GM19397 (cell line): ENCODE measurements at regions not wholly inside any gene's neighbourhood (a gene's known extent, or its start where the extent isn't known, plus 50 kb on each side); places are given as distances from the start of the nearest gene placed in this dataset.
"Not testable (repeated sequence)": the region's sequence is repeated elsewhere in the genome, so short reads cannot be mapped to it uniquely, and the experiment has no call there.

Experiments
- ATAC-seq: cut with Tn5 transposase; IDR thresholded peaks from one replicate; pipeline ENCODE4 v1.9.1; 2021; ENCODE audit warnings: mild to moderate bottlenecking, moderate library complexity; ENCODE audit not compliant: unreplicated experiment

GRCh38 chr1:61581251-61581650 lies 143.7 kb downstream of the TM2D1 start:
- no peak for ATAC-seq

GRCh38 chr1:61580417-61580816 lies 144.5 kb downstream of the TM2D1 start:
- ATAC-seq, result no peak

- no peak for ATAC-seq
These were observed 145.1 kb downstream of the TM2D1 start for GRCh38 chr1:61579802-61580201.

GRCh38 chr1:61572046-61572445 lies 152.9 kb downstream of the TM2D1 start:
- no peak for ATAC-seq

- no peak for ATAC-seq
These were observed 154.8 kb downstream of the TM2D1 start for GRCh38 chr1:61570191-61570590.

- no peak for ATAC-seq
These were observed 155.7 kb downstream of the TM2D1 start for GRCh38 chr1:61569303-61569621.

GRCh38 chr1:61568460-61569302 lies 156.3 kb downstream of the TM2D1 start:
- ATAC-seq, result no peak

GRCh38 chr1:61566177-61566576 lies 158.8 kb downstream of the TM2D1 start:
- ATAC-seq, result no peak

- ATAC-seq, result no peak
These were observed 161.3 kb downstream of the TM2D1 start for GRCh38 chr1:61563611-61564010.

- ATAC-seq, result no peak
These were observed 163.3 kb downstream of the TM2D1 start for GRCh38 chr1:61561666-61562065.

GRCh38 chr1:61560385-61560784 lies 164.6 kb downstream of the TM2D1 start:
- ATAC-seq, result no peak

GRCh38 chr1:61556631-61557030 lies 168.3 kb downstream of the TM2D1 start:
- ATAC-seq, result no peak

- ATAC-seq, result no peak
These were observed 172.2 kb downstream of the TM2D1 start for GRCh38 chr1:61552630-61553305.

GRCh38 chr1:61547302-61547701 lies 177.6 kb downstream of the TM2D1 start:
- not testable (repeated sequence) for ATAC-seq

- not testable (repeated sequence) for ATAC-seq
These were observed 180.1 kb downstream of the TM2D1 start for GRCh38 chr1:61544870-61545269.

GRCh38 chr1:61543498-61543897 lies 181.4 kb downstream of the TM2D1 start:
- ATAC-seq, result not testable (repeated sequence)

GRCh38 chr1:61539720-61540462 lies 185.1 kb downstream of the TM2D1 start:
- ATAC-seq, result no peak

GRCh38 chr1:61538228-61538627 lies 186.7 kb downstream of the TM2D1 start:
- ATAC-seq, result no peak

- ATAC-seq, result no peak
These were observed 188.5 kb downstream of the TM2D1 start for GRCh38 chr1:61536174-61537108.

GRCh38 chr1:61534847-61535246 lies 190.1 kb downstream of the TM2D1 start:
- ATAC-seq, result no peak

GRCh38 chr1:61533546-61533945 lies 191.4 kb downstream of the TM2D1 start:
- no peak for ATAC-seq
